Panc1 (cell line): ENCODE measurements at regions not wholly inside any gene's neighbourhood (a gene's known extent, or its start where the extent isn't known, plus 50 kb on each side); places are given as distances from the start of the nearest gene placed in this dataset.

Experiments used
- ATAC-seq: fragments of 200-7000 bp; cut with Tn5 transposase; 2 replicates; pipeline ENCODE4 v1.9.1; 2020; ENCODE audit warnings: mild to moderate bottlenecking, moderate library complexity
- BruUV-seq: library from RNA; stranded (reverse); fragments of 400-500 nt; replicated peaks from 2 replicates; lab custom pipeline; 2021; lab: Mats Ljungman, UMichigan
- CTCF ChIA-PET: fragments of 300-600 bp; sonication (Branson Sonifier 250); formaldehyde crosslinking; loops from one replicate; lab custom pipeline; 2022; ENCODE audit warnings: antibody characterized with exemption; lab: Charles Lee
- POLR2A ChIA-PET: fragments of 300-600 bp; sonication (Branson Sonifier 250); formaldehyde crosslinking; loops from one replicate; lab custom pipeline; 2022; ENCODE audit warnings: antibody characterized with exemption; lab: Charles Lee
- DNase-seq: peaks from one replicate; pipeline ENCODE4 v3.0.0-alpha.2; 2010; ENCODE audit warnings: low read depth, low spot score
- H3K27ac ChIP-seq: 2 replicates; pipeline ENCODE4 v1.5.1; 2011; ENCODE audit warnings: mild to moderate bottlenecking, low read length, inconsistent platforms
- H3K27me3 ChIP-seq: fragments of 200-500 bp; sonication (Bioruptor generic); 2 replicates; pipeline ENCODE4 v1.6.0; 2014; ENCODE audit warnings: low read length, inconsistent platforms; ENCODE audit not compliant: control insufficient read depth, insufficient read depth
- H3K36me3 ChIP-seq: fragments of 200-500 bp; sonication (Bioruptor generic); 2 replicates; pipeline ENCODE4 v1.5.1; 2014; ENCODE audit warnings: inconsistent platforms, mild to moderate bottlenecking, low read length, moderate library complexity; ENCODE audit not compliant: control insufficient read depth, insufficient read depth
- H3K4me1 ChIP-seq: 2 replicates; pipeline ENCODE4 v1.5.1; 2011; ENCODE audit warnings: inconsistent platforms, mild to moderate bottlenecking, low read length, moderate library complexity; ENCODE audit not compliant: control insufficient read depth, insufficient read depth
- H3K4me3 ChIP-seq, 2 experiments: 2 replicates each; pipeline ENCODE4 v1.5.1; 2011 to 2012; ENCODE audit warnings: low read depth in 2 of 2, low read length in 2 of 2, mild to moderate bottlenecking in 2 of 2, inconsistent platforms in 1 of 2, moderate library complexity in 1 of 2
- H3K9me3 ChIP-seq: fragments of 200-500 bp; sonication (Bioruptor generic); 2 replicates; pipeline ENCODE4 v1.5.1; 2014; ENCODE audit warnings: low read depth, mild to moderate bottlenecking, inconsistent platforms, low read length, moderate library complexity; ENCODE audit not compliant: control insufficient read depth, insufficient read depth
- CTCF ChIP-seq: fragments of 450-650 bp; IDR thresholded peaks from 2 replicates; pipeline ENCODE4 v1.5.1; 2017; ENCODE audit warnings: mild to moderate bottlenecking
- POLR2AphosphoS5 ChIP-seq: IDR thresholded peaks from 2 replicates; pipeline ENCODE4 v1.6.1; 2012; ENCODE audit warnings: mild to moderate bottlenecking, low read depth, low read length, moderate library complexity
- REST ChIP-seq, 2 experiments: IDR thresholded peaks; 2 replicates each; pipeline ENCODE4 v1.6.1; 2011 to 2012; ENCODE audit warnings: low read depth in 2 of 2, control low read depth in 1 of 2, low read length in 1 of 2, mild to moderate bottlenecking in 1 of 2, moderate library complexity in 1 of 2; ENCODE audit not compliant: insufficient read depth in 1 of 2
- SIN3A ChIP-seq: IDR thresholded peaks from 2 replicates; pipeline ENCODE4 v1.6.1; 2012; ENCODE audit warnings: low read depth, mild to moderate bottlenecking, low read length, moderate library complexity, borderline replicate concordance; ENCODE audit not compliant: insufficient read depth
- TCF7L2 ChIP-seq: IDR thresholded peaks from 2 replicates; pipeline ENCODE4 v1.6.1; 2011; ENCODE audit warnings: mild to moderate bottlenecking, low read depth, low read length, inconsistent platforms
- in situ Hi-C: cut with HindIII; loops from 2 replicates; pipeline ENCODE4 v1.10.0; 2016; ENCODE audit warnings: low sequenced_read_pairs, low pct_unique_long_range_greater_than_20kb
- intact Hi-C: fragments of 100-400 bp; cut with micrococcal nuclease; formaldehyde crosslinking; loops from one replicate; pipeline ENCODE4 v1.10.0; 2022; ENCODE audit not compliant: unreplicated experiment

GRCh38 chr7:142671506-142671905 is 77.8 kb upstream of the PRSS1 start:
- TF ChIP-seq POLR2AphosphoS5 (no peak), CTCF (no peak), SIN3A (no peak), TCF7L2 (no peak), REST (IDR thresholded peaks at IDR 0.05; ENCODE audit: insufficient read depth in 1 of 2, low read depth in 2 of 2, low read length in 1 of 2) (no peak)
- POLR2A ChIA-PET: no interaction called here
- Histone ChIP-seq H3K4me1 (no peaks in the 10 kb centered on the region), H3K27me3 (no peaks in the 10 kb centered on the region), H3K27ac (no peak overlapping the region), H3K4me3 (no peak overlapping the region), H3K9me3 (no peaks in the 10 kb centered on the region), H3K36me3 (no peaks in the 10 kb centered on the region)
- DNase-seq: no peak
- BruUV-seq: no TSS peak
- no peak for ATAC-seq
- intact Hi-C loops: no loop called here
- CTCF ChIA-PET: no interaction called here
- in situ Hi-C loops: no loop called here

- no TSS peak for BruUV-seq
- H3K36me3 ChIP-seq: no peaks in the 10 kb centered on the region
- no peaks in the 10 kb centered on the region for H3K9me3 ChIP-seq
- H3K4me1 ChIP-seq: no peaks in the 10 kb centered on the region
- TF ChIP-seq REST (IDR thresholded peaks at IDR 0.05; ENCODE audit: insufficient read depth in 1 of 2, low read depth in 2 of 2, low read length in 1 of 2) (no peak), CTCF (no peak), SIN3A (no peak), TCF7L2 (no peak), POLR2AphosphoS5 (no peak)
- ChIA-PET POLR2A (no interaction called here), CTCF (no interaction called here)
- DNase-seq (no peak), ATAC-seq (no peak)
- H3K4me3 ChIP-seq: no peak overlapping the region
- in situ Hi-C loops (no loop called here), intact Hi-C loops (no loop called here)
- H3K27ac ChIP-seq: no peak overlapping the region
- H3K27me3 ChIP-seq: no peaks in the 10 kb centered on the region
Observed at GRCh38 chr7:142670511-142670910, 78.8 kb upstream of the PRSS1 start.
